ENCODE measurements at regions not wholly inside any gene's neighbourhood (a gene's known extent, or its start where the extent isn't known, plus 50 kb on each side); places are given as distances from the start of the nearest gene placed in this dataset.

DNA sequence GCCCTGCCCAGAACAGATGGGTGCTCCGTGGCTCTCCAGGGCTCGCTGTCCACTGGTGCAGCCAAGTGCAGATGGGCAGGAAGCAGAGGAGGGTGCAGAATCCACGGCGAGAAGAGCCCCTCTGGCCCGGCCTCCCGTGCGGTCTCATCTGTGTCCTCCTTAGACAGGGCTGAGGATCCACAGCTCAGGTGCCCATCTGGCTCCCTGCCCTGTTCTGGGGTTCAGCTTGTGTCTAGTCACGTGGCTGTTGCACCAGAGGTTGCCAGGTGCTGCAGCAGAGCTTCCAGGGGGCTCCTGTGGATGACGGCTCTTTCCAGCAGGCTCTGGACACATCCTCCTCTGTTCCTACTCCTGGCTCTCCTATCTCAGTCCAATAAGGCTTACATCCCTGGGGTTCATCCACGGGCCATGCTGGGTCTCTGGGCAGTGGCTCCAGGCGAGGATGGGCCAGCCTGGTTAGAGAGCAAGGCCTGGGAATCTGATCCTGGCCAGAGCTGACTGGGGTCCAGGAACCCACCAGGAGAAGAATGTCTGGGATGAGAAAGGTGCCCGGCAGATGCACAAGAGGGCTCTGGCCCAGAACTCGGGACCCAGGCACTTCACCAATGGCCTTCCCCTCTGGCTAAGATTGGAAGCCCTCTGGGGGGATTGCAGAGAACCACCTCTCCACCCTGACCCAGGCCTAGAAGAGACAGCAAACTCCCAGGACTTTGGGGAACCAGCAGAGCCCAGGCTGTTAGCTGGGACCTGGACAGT is 116.3 kb upstream of the ID2 start:
- peaks cover 0 to 8% of the 10 kb centered on the region in 2 experiments; a peak in 1 of 4 replicates for H3K9me3 ChIP-seq (ENCODE audit: control insufficient read depth in 1 of 2, insufficient read depth in 1 of 2, low read depth in 1 of 2, low read length in 2 of 2)
- H3K36me3 ChIP-seq (ENCODE audit: control insufficient read depth in 1 of 2, insufficient read depth in 2 of 2, low read length in 2 of 2): no peaks in the 10 kb centered on the region
- H3K27me3 ChIP-seq (ENCODE audit: insufficient read depth, low read length): no peaks in the 10 kb centered on the region
- DNase-seq (ENCODE audit: low read depth, low spot score) (no peak), ATAC-seq (no peak)
- ChIA-PET POLR2A (no interaction called here), RAD21 (ENCODE audit: low non-redundant PET in 1 of 2, low total read pairs in 2 of 2, uncharacterized antibody in 2 of 2, unreplicated experiment in 2 of 2) (no interaction called here), CTCF (no interaction called here)
- H3K4me1 ChIP-seq (ENCODE audit: control insufficient read depth in 1 of 2, insufficient read depth in 2 of 2, low read length in 2 of 2): no peaks in the 10 kb centered on the region
- TF ChIP-seq TCF7L2 (IDR thresholded peaks at IDR 0.05; ENCODE audit: borderline replicate concordance, extremely low read depth, insufficient read depth, insufficient read length) (no peak), SRF (IDR thresholded peaks at IDR 0.05; ENCODE audit: low read depth) (no peak), POLR2AphosphoS5 (IDR thresholded peaks at IDR 0.05; ENCODE audit: low read depth, low read length) (no peak), EZH2phosphoT487 (IDR thresholded peaks at IDR 0.05; ENCODE audit: borderline replicate concordance) (no peak), SIN3A (IDR thresholded peaks at IDR 0.05; ENCODE audit: low read depth) (no peak), MAX (IDR thresholded peaks at IDR 0.05) (no peak), EGR1 (IDR thresholded peaks at IDR 0.05; ENCODE audit: low read depth) (no peak), CTCF (IDR thresholded peaks at IDR 0.05 in 2 of 3, conservative IDR thresholded peaks at IDR 0.05 in 1 of 3; ENCODE audit: borderline replicate concordance in 1 of 3, insufficient read depth in 1 of 3, low read depth in 2 of 3, low read length in 2 of 3) (no peak), SP1 (IDR thresholded peaks at IDR 0.05; ENCODE audit: low read depth) (no peak), CEBPB (IDR thresholded peaks at IDR 0.05; ENCODE audit: low read depth) (no peak)
- H3K4me2 ChIP-seq (ENCODE audit: low read length): no peak overlapping the region
- no peak overlapping the region for H3K9ac ChIP-seq (ENCODE audit: low read length)
- H3K9me2 ChIP-seq (ENCODE audit: insufficient read depth): no peaks in the 10 kb centered on the region
- no peak overlapping the region for H3K4me3 ChIP-seq (replicated peaks in 1 of 2; ENCODE audit: low read depth in 1 of 2, low read length in 2 of 2)
- intact Hi-C loops (cut with micrococcal nuclease): no loop called here
- H3K79me2 ChIP-seq (ENCODE audit: insufficient read depth, low read length): no peaks in the 10 kb centered on the region
- H4K20me1 ChIP-seq (ENCODE audit: insufficient read depth): no peaks in the 10 kb centered on the region
- no TSS peak for BruUV-seq (replicated peaks)
- no peak overlapping the region for H3K27ac ChIP-seq (ENCODE audit: low read depth, low read length)
- no peak overlapping the region for H2AFZ ChIP-seq (ENCODE audit: low read depth, low read length, poor library complexity, severe bottlenecking)
